ENCODE measurements at regions not wholly inside any gene's neighbourhood (a gene's known extent, or its start where the extent isn't known, plus 50 kb on each side); places are given as distances from the start of the nearest gene placed in this dataset.
"Not testable (repeated sequence)": the region's sequence is repeated elsewhere in the genome, so short reads cannot be mapped to it uniquely, and the experiment has no call there.

GRCh38 chr21:29423099-29423870 is 124.6 kb downstream of the BACH1 start:
- peak in 1 of 6 donors; percentile 51 for DNase-seq (ENCODE audit: low read depth in 4 of 6, low spot score in 6 of 6)
- no peaks in the 10 kb centered on the region for H3K27me3 ChIP-seq (ENCODE audit: control insufficient read depth, insufficient read depth, low read length)
- 16% methylated on average over 2 of the region's 2 CpGs for WGBS (ENCODE audit: insufficient coverage)
- no peaks in the 10 kb centered on the region for H3K4me1 ChIP-seq (ENCODE audit: control insufficient read depth, insufficient read depth, low read length)
- H3K27ac ChIP-seq (ENCODE audit: low read depth, low read length): no peak overlapping the region
- H3K9me3 ChIP-seq (ENCODE audit: control insufficient read depth, insufficient read depth, low read length): no peaks in the 10 kb centered on the region
- H3K4me3 ChIP-seq (ENCODE audit: low read depth, low read length): no peak overlapping the region
- no peaks in the 10 kb centered on the region for H3K36me3 ChIP-seq (ENCODE audit: control insufficient read depth, insufficient read depth, low read length)

GRCh38 chr21:29424728-29425127 is 126.0 kb downstream of the BACH1 start:
- Histone ChIP-seq H3K27me3 (ENCODE audit: control insufficient read depth, insufficient read depth, low read length) (no peaks in the 10 kb centered on the region), H3K9me3 (ENCODE audit: control insufficient read depth, insufficient read depth, low read length) (no peaks in the 10 kb centered on the region), H3K4me3 (ENCODE audit: low read depth, low read length) (no peak overlapping the region), H3K27ac (ENCODE audit: low read depth, low read length) (no peak overlapping the region), H3K36me3 (ENCODE audit: control insufficient read depth, insufficient read depth, low read length) (no peaks in the 10 kb centered on the region), H3K4me1 (ENCODE audit: control insufficient read depth, insufficient read depth, low read length) (no peaks in the 10 kb centered on the region)
- no CpG with 5 or more reads among the region's 2 CpGs for WGBS (ENCODE audit: insufficient coverage)
- DNase-seq (ENCODE audit: low read depth in 4 of 6, low spot score in 6 of 6): no peak

- Histone ChIP-seq H3K36me3 (ENCODE audit: control insufficient read depth, insufficient read depth, low read length) (no peaks in the 10 kb centered on the region), H3K4me1 (ENCODE audit: control insufficient read depth, insufficient read depth, low read length) (no peaks in the 10 kb centered on the region), H3K4me3 (ENCODE audit: low read depth, low read length) (no peak overlapping the region), H3K27me3 (ENCODE audit: control insufficient read depth, insufficient read depth, low read length) (no peaks in the 10 kb centered on the region), H3K27ac (ENCODE audit: low read depth, low read length) (no peak overlapping the region), H3K9me3 (ENCODE audit: control insufficient read depth, insufficient read depth, low read length) (no peaks in the 10 kb centered on the region)
- no peak for DNase-seq (ENCODE audit: low read depth in 4 of 6, low spot score in 6 of 6)
Measured at GRCh38 chr21:29429218-29429617, 130.5 kb downstream of the BACH1 start.

GRCh38 chr21:29430030-29430429 is 131.3 kb downstream of the BACH1 start:
- no peak overlapping the region for H3K4me3 ChIP-seq (ENCODE audit: low read depth, low read length)
- H3K27ac ChIP-seq (ENCODE audit: low read depth, low read length): no peak overlapping the region
- DNase-seq (ENCODE audit: low read depth in 4 of 6, low spot score in 6 of 6): no peak
- H3K27me3 ChIP-seq (ENCODE audit: control insufficient read depth, insufficient read depth, low read length): no peaks in the 10 kb centered on the region
- 100% methylated on average over 2 of the region's 4 CpGs for WGBS (ENCODE audit: insufficient coverage)
- no peaks in the 10 kb centered on the region for H3K9me3 ChIP-seq (ENCODE audit: control insufficient read depth, insufficient read depth, low read length)
- no peaks in the 10 kb centered on the region for H3K4me1 ChIP-seq (ENCODE audit: control insufficient read depth, insufficient read depth, low read length)
- no peaks in the 10 kb centered on the region for H3K36me3 ChIP-seq (ENCODE audit: control insufficient read depth, insufficient read depth, low read length)

GRCh38 chr21:29430576-29430975 is 131.9 kb downstream of the BACH1 start:
- Histone ChIP-seq H3K27me3 (ENCODE audit: control insufficient read depth, insufficient read depth, low read length) (no peaks in the 10 kb centered on the region), H3K9me3 (ENCODE audit: control insufficient read depth, insufficient read depth, low read length) (no peaks in the 10 kb centered on the region), H3K4me3 (ENCODE audit: low read depth, low read length) (no peak overlapping the region), H3K36me3 (ENCODE audit: control insufficient read depth, insufficient read depth, low read length) (no peaks in the 10 kb centered on the region), H3K27ac (ENCODE audit: low read depth, low read length) (no peak overlapping the region), H3K4me1 (ENCODE audit: control insufficient read depth, insufficient read depth, low read length) (no peaks in the 10 kb centered on the region)
- WGBS (ENCODE audit: insufficient coverage): 32% methylated on average over 4 of the region's 7 CpGs
- DNase-seq (ENCODE audit: low read depth in 4 of 6, low spot score in 6 of 6): peak in 1 of 6 donors; percentile 57

- no peak for DNase-seq (ENCODE audit: low read depth in 4 of 6, low spot score in 6 of 6)
- Histone ChIP-seq H3K9me3 (ENCODE audit: control insufficient read depth, insufficient read depth, low read length) (no peaks in the 10 kb centered on the region), H3K36me3 (ENCODE audit: control insufficient read depth, insufficient read depth, low read length) (no peaks in the 10 kb centered on the region), H3K4me3 (ENCODE audit: low read depth, low read length) (no peak overlapping the region), H3K4me1 (ENCODE audit: control insufficient read depth, insufficient read depth, low read length) (no peaks in the 10 kb centered on the region), H3K27me3 (ENCODE audit: control insufficient read depth, insufficient read depth, low read length) (no peaks in the 10 kb centered on the region), H3K27ac (ENCODE audit: low read depth, low read length) (no peak overlapping the region)
- 50% methylated on average over 1 of the region's 1 CpG for WGBS (ENCODE audit: insufficient coverage)
Measured at GRCh38 chr21:29431178-29431577, 132.5 kb downstream of the BACH1 start.

GRCh38 chr21:29431680-29432079 is 133.0 kb downstream of the BACH1 start:
- Histone ChIP-seq H3K36me3 (ENCODE audit: control insufficient read depth, insufficient read depth, low read length) (no peaks in the 10 kb centered on the region), H3K27me3 (ENCODE audit: control insufficient read depth, insufficient read depth, low read length) (no peaks in the 10 kb centered on the region), H3K9me3 (ENCODE audit: control insufficient read depth, insufficient read depth, low read length) (no peaks in the 10 kb centered on the region), H3K4me1 (ENCODE audit: control insufficient read depth, insufficient read depth, low read length) (no peaks in the 10 kb centered on the region), H3K4me3 (ENCODE audit: low read depth, low read length) (no peak overlapping the region), H3K27ac (ENCODE audit: low read depth, low read length) (no peak overlapping the region)
- DNase-seq (ENCODE audit: low read depth in 4 of 6, low spot score in 6 of 6): no peak
- WGBS (ENCODE audit: insufficient coverage): 100% methylated on average over 2 of the region's 5 CpGs

- H3K4me1 ChIP-seq (ENCODE audit: control insufficient read depth, insufficient read depth, low read length): no peaks in the 10 kb centered on the region
- WGBS (ENCODE audit: insufficient coverage): 50% methylated on average over 1 of the region's 7 CpGs
- DNase-seq (ENCODE audit: low read depth in 4 of 6, low spot score in 6 of 6): no peak
- no peaks in the 10 kb centered on the region for H3K27me3 ChIP-seq (ENCODE audit: control insufficient read depth, insufficient read depth, low read length)
- H3K36me3 ChIP-seq (ENCODE audit: control insufficient read depth, insufficient read depth, low read length): no peaks in the 10 kb centered on the region
- H3K4me3 ChIP-seq (ENCODE audit: low read depth, low read length): no peak overlapping the region
- no peaks in the 10 kb centered on the region for H3K9me3 ChIP-seq (ENCODE audit: control insufficient read depth, insufficient read depth, low read length)
- H3K27ac ChIP-seq (ENCODE audit: low read depth, low read length): no peak overlapping the region
Measured at GRCh38 chr21:29433366-29434059, 134.8 kb downstream of the BACH1 start.

GRCh38 chr21:29434081-29434480 is 135.4 kb downstream of the BACH1 start:
- H3K4me3 ChIP-seq (ENCODE audit: low read depth, low read length): no peak overlapping the region
- H3K27me3 ChIP-seq (ENCODE audit: control insufficient read depth, insufficient read depth, low read length): no peaks in the 10 kb centered on the region
- H3K9me3 ChIP-seq (ENCODE audit: control insufficient read depth, insufficient read depth, low read length): no peaks in the 10 kb centered on the region
- 40% methylated on average over 3 of the region's 7 CpGs for WGBS (ENCODE audit: insufficient coverage)
- H3K4me1 ChIP-seq (ENCODE audit: control insufficient read depth, insufficient read depth, low read length): no peaks in the 10 kb centered on the region
- no peak overlapping the region for H3K27ac ChIP-seq (ENCODE audit: low read depth, low read length)
- no peaks in the 10 kb centered on the region for H3K36me3 ChIP-seq (ENCODE audit: control insufficient read depth, insufficient read depth, low read length)
- peak in 1 of 6 donors; percentile 30 for DNase-seq (ENCODE audit: low read depth in 4 of 6, low spot score in 6 of 6)

- H3K9me3 ChIP-seq (ENCODE audit: control insufficient read depth, insufficient read depth, low read length): not testable (repeated sequence)
Measured at GRCh38 chr21:29434982-29435381, 136.3 kb downstream of the BACH1 start.

More at GRCh38 chr21:29434982-29435381, 136.3 kb downstream of the BACH1 start:
- H3K27ac ChIP-seq (ENCODE audit: low read depth, low read length); H3K4me3 ChIP-seq (ENCODE audit: low read depth, low read length); H3K36me3 ChIP-seq (ENCODE audit: control insufficient read depth, insufficient read depth, low read length); H3K27me3 ChIP-seq (ENCODE audit: control insufficient read depth, insufficient read depth, low read length); DNase-seq (ENCODE audit: low read depth in 4 of 6, low spot score in 6 of 6); H3K4me1 ChIP-seq (ENCODE audit: control insufficient read depth, insufficient read depth, low read length): not testable (repeated sequence)
- no CpG with 5 or more reads among the region's 2 CpGs for WGBS (ENCODE audit: insufficient coverage)
